GM12872 (cell line): ENCODE measurements at regions not wholly inside any gene's neighbourhood (a gene's known extent, or its start where the extent isn't known, plus 50 kb on each side); places are given as distances from the start of the nearest gene placed in this dataset.

Experiments used
- CTCF ChIP-seq: IDR thresholded peaks from 3 replicates; pipeline ENCODE4 v1.5.1; 2011; ENCODE audit warnings: low read depth, mild to moderate bottlenecking, low read length, moderate library complexity; ENCODE audit not compliant: insufficient read depth

GRCh38 chr3:16061491-16061890 is 113.0 kb upstream of the GALNT15 start:
- no peak for TF ChIP-seq CTCF

GRCh38 chr3:16063603-16064002 is 110.9 kb upstream of the GALNT15 start:
- no peak for TF ChIP-seq CTCF

- TF ChIP-seq CTCF, result no peak
Measured at GRCh38 chr3:16064642-16065414, 109.7 kb upstream of the GALNT15 start.

GRCh38 chr3:16066545-16066944 is 107.9 kb upstream of the GALNT15 start:
- no peak for TF ChIP-seq CTCF

GRCh38 chr3:16066975-16067374 is 107.5 kb upstream of the GALNT15 start:
- TF ChIP-seq CTCF, result no peak

GRCh38 chr3:16067837-16068471 is 106.5 kb upstream of the GALNT15 start:
- no peak for TF ChIP-seq CTCF

GRCh38 chr3:16069149-16069922 is 105.1 kb upstream of the GALNT15 start:
- no peak for TF ChIP-seq CTCF
